ENCODE measurements at regions not wholly inside any gene's neighbourhood (a gene's known extent, or its start where the extent isn't known, plus 50 kb on each side); places are given as distances from the start of the nearest gene placed in this dataset.
"Not testable (repeated sequence)": the region's sequence is repeated elsewhere in the genome, so short reads cannot be mapped to it uniquely, and the experiment has no call there.

DNA sequence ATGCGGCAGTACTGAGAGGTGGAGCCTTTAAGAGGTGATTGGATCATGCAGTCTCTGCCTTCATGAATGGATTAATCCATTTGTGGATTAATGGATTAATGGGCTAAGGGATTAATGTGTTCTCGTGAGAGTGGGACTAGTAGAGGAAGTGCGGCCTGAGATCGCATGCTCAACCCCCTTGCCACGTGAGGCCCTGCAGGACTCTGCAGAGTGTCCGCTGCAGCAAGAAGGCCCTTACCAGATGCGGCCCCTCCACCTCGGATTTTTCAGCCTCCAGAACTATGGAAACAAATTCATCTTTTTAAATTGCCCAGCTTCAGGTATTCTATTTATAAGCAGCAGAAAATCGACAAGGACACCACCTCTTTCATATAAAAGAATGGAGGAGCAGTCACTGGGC, 148.8 kb downstream of the TPRA1 start:
- Mint-ChIP-seq H3K4me1 (ENCODE audit: unreplicated experiment) (no peaks in the 10 kb centered on the region), H3K36me3 (ENCODE audit: unreplicated experiment) (no peaks in the 10 kb centered on the region), H3K9me3 (ENCODE audit: unreplicated experiment) (no peaks in the 10 kb centered on the region), H3K4me3 (ENCODE audit: unreplicated experiment) (no peak overlapping the region), H3K27ac (ENCODE audit: unreplicated experiment) (no peak overlapping the region), H3K27me3 (ENCODE audit: unreplicated experiment) (peaks cover 24% of the 10 kb centered on the region)
- TF ChIP-seq, protein P1, sequence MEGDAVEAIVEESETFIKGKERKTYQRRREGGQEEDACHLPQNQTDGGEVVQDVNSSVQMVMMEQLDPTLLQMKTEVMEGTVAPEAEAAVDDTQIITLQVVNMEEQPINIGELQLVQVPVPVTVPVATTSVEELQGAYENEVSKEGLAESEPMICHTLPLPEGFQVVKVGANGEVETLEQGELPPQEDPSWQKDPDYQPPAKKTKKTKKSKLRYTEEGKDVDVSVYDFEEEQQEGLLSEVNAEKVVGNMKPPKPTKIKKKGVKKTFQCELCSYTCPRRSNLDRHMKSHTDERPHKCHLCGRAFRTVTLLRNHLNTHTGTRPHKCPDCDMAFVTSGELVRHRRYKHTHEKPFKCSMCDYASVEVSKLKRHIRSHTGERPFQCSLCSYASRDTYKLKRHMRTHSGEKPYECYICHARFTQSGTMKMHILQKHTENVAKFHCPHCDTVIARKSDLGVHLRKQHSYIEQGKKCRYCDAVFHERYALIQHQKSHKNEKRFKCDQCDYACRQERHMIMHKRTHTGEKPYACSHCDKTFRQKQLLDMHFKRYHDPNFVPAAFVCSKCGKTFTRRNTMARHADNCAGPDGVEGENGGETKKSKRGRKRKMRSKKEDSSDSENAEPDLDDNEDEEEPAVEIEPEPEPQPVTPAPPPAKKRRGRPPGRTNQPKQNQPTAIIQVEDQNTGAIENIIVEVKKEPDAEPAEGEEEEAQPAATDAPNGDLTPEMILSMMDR (IDR thresholded peaks at IDR 0.05): no peak
- peak; percentile 54 for DNase-seq (ENCODE audit: extremely low spot score, unreplicated experiment)

DNA sequence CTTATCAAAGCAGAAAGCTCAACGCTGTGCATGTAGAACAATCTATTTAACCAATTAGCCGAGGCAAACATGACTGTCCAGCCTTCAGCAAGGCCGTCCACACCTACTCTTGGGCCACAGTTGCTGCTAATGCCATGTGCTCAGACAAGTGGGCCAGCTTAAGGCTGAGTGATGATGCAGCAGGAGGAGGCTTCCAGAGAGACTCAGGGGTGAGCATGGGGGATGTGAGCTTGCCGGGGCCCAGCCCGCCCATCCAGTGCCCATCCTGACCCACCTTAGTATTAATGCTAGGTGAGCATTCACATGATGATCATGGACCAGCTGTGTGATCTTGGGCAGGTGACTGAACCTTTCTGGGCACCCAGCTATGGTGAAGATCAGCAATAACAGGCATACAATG, 150.1 kb downstream of the TPRA1 start:
- no peaks in the 10 kb centered on the region for H3K4me1 Mint-ChIP-seq (ENCODE audit: unreplicated experiment)
- H3K36me3 Mint-ChIP-seq (ENCODE audit: unreplicated experiment): no peaks in the 10 kb centered on the region
- no peak overlapping the region for H3K27ac Mint-ChIP-seq (ENCODE audit: unreplicated experiment)
- no peaks in the 10 kb centered on the region for H3K9me3 Mint-ChIP-seq (ENCODE audit: unreplicated experiment)
- no peak overlapping the region for H3K4me3 Mint-ChIP-seq (ENCODE audit: unreplicated experiment)
- peaks cover 23% of the 10 kb centered on the region for H3K27me3 Mint-ChIP-seq (ENCODE audit: unreplicated experiment)
- TF ChIP-seq, protein P1 (IDR thresholded peaks at IDR 0.05): no peak
- peak; percentile 23 for DNase-seq (ENCODE audit: extremely low spot score, unreplicated experiment)

DNA sequence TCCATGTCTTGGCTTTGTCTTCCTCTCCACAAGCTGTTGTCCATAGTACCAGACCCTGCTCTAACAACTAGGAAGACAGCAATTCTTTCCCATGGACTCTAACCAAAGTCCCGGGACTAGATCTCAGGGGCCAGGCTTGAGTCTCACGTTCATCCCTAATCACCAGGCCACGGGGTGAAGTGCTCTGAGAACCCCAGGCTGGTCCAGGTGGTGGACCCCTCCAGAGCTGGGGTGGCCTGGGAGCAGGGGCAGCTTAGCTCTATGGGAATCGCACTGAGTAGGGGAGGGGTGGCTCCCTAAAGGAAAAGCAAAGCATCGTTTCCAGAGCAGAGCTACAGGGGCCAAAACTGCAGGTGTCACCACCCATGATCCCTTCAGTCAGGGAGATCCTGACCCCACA, 150.9 kb downstream of the TPRA1 start:
- no peaks in the 10 kb centered on the region for H3K36me3 Mint-ChIP-seq (ENCODE audit: unreplicated experiment)
- no peak overlapping the region for H3K4me3 Mint-ChIP-seq (ENCODE audit: unreplicated experiment)
- peak; percentile 69 for DNase-seq (ENCODE audit: extremely low spot score, unreplicated experiment)
- TF ChIP-seq, protein P1 (IDR thresholded peaks at IDR 0.05): no peak
- no peaks in the 10 kb centered on the region for H3K9me3 Mint-ChIP-seq (ENCODE audit: unreplicated experiment)
- H3K27me3 Mint-ChIP-seq (ENCODE audit: unreplicated experiment): peaks cover 23% of the 10 kb centered on the region
- H3K27ac Mint-ChIP-seq (ENCODE audit: unreplicated experiment): no peak overlapping the region
- H3K4me1 Mint-ChIP-seq (ENCODE audit: unreplicated experiment): no peaks in the 10 kb centered on the region

DNA sequence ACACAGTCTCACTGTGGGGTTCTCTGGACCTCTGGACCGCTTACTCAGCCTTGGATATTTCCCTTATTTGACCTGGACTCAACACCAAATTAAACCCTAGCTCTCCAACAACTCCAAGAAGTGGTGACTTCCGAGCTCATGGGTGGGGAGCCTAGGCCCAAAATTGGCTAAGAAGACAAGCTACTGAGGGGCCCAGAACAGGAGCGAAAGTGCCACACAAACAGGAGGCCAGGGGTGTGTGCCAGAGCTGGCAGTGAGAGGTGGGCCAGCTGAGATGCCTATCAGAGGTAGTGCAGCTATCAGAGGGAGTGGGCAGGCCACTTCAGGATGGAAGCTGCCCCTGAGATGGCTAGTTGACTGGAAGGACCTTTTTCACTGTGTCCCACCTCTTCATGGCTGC, 151.1 kb upstream of the PRR20G start:
- Mint-ChIP-seq H3K27ac (ENCODE audit: unreplicated experiment) (no peak overlapping the region), H3K4me3 (ENCODE audit: unreplicated experiment) (no peak overlapping the region), H3K27me3 (ENCODE audit: unreplicated experiment) (peaks cover 23% of the 10 kb centered on the region), H3K9me3 (ENCODE audit: unreplicated experiment) (no peaks in the 10 kb centered on the region), H3K4me1 (ENCODE audit: unreplicated experiment) (no peaks in the 10 kb centered on the region), H3K36me3 (ENCODE audit: unreplicated experiment) (no peaks in the 10 kb centered on the region)
- TF ChIP-seq, protein P1 (IDR thresholded peaks at IDR 0.05): no peak
- DNase-seq (ENCODE audit: extremely low spot score, unreplicated experiment): peak; percentile 44

DNA sequence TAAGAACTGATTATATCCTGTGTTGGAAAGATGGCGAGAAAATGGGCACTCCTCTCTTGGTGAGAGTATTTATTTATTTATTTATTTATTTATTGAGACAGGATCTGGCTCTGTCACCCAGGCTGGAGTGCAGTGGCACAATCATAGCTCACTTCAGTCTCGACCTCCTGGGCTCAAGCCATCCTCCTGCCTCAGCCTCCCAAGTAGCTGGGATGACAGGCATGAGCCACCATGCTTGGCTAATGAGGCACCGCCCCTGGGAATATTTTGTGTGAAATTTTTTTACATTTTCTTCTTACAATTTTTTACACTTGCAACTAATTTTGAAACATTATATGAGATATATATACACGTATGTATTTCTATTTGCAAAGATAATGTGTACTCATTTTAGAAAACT, 150.5 kb upstream of the PRR20G start:
- no peak overlapping the region for H3K27ac Mint-ChIP-seq (ENCODE audit: unreplicated experiment)
- DNase-seq (ENCODE audit: extremely low spot score, unreplicated experiment): peak; percentile 34
- no peaks in the 10 kb centered on the region for H3K36me3 Mint-ChIP-seq (ENCODE audit: unreplicated experiment)
- H3K4me3 Mint-ChIP-seq (ENCODE audit: unreplicated experiment): no peak overlapping the region
- peaks cover 23% of the 10 kb centered on the region for H3K27me3 Mint-ChIP-seq (ENCODE audit: unreplicated experiment)
- no peaks in the 10 kb centered on the region for H3K4me1 Mint-ChIP-seq (ENCODE audit: unreplicated experiment)
- H3K9me3 Mint-ChIP-seq (ENCODE audit: unreplicated experiment): no peaks in the 10 kb centered on the region
- TF ChIP-seq, protein P1 (IDR thresholded peaks at IDR 0.05): no peak

DNA sequence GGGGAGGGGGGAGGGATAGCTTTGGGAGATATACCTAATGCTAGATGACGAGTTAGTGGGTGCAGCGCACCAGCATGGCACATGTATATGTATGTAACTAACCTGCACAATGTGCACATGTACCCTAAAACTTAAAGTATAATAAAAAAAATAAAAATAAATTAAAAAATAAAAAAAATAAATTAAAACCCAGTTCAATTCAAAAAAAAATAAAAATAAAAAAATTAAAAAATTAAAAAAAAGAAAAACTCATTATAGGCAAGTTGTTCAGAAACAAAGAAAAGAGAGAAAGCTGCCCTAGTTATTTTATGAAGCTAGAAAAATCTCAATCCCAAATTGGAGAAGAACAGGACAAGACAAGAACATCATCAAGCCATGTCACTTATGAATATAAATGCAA, 147.5 kb upstream of the PRR20G start:
- H3K4me1 Mint-ChIP-seq (ENCODE audit: unreplicated experiment); H3K4me3 Mint-ChIP-seq (ENCODE audit: unreplicated experiment); H3K9me3 Mint-ChIP-seq (ENCODE audit: unreplicated experiment); H3K27ac Mint-ChIP-seq (ENCODE audit: unreplicated experiment); H3K36me3 Mint-ChIP-seq (ENCODE audit: unreplicated experiment); DNase-seq (ENCODE audit: extremely low spot score, unreplicated experiment): not testable (repeated sequence)
- H3K27me3 Mint-ChIP-seq (ENCODE audit: unreplicated experiment): peaks cover 38% of the 10 kb centered on the region

All from osteocyte (in vitro differentiated cells).